K562 (cell line): ENCODE measurements at regions not wholly inside any gene's neighbourhood (a gene's known extent, or its start where the extent isn't known, plus 50 kb on each side); places are given as distances from the start of the nearest gene placed in this dataset.

Experiments
- ATAC-seq: fragments of 200-7000 bp; cut with Tn5 transposase; 3 replicates; pipeline ENCODE4 v1.9.1; 2020; ENCODE audit warnings: moderate library complexity
- BruUV-seq: library from RNA; stranded (reverse); fragments of 400-500 nt; replicated peaks from 2 replicates; lab custom pipeline; 2021; lab: Mats Ljungman, UMichigan
- CTCF ChIA-PET: fragments of 300-600 bp; formaldehyde crosslinking; extraction: SDS; loops from one replicate; lab custom pipeline; 2021; ENCODE audit warnings: low intra/inter-chr PET ratio; lab: Yijun Ruan, JAX
- POLR2A ChIA-PET: fragments of 300-600, 350-650 bp; sonication (Branson Sonifier 250); formaldehyde crosslinking; extraction: SDS; loops from one replicate; lab custom pipeline; 2021; ENCODE audit warnings: antibody characterized with exemption, inconsistent platforms; lab: Yijun Ruan, JAX
- DNase-seq, 4 experiments: peaks; one replicate each; pipeline versions ENCODE4 v3.0.0 to v3.0.0-alpha.2; 2011 to 2018; ENCODE audit warnings: low spot score in 3 of 4, mixed read lengths in 3 of 4; ENCODE audit errors: extremely low read depth in 1 of 4
- FAIRE-seq: peaks from 2 replicates; lab custom pipeline; 2011; peaks lifted over from hg19 to GRCh38; lab: Jason Lieb, UNC
- H2AFZ ChIP-seq: 2 replicates; pipeline ENCODE4 v1.6.0; 2011; ENCODE audit warnings: low read depth, low read length, control low read depth, inconsistent platforms
- H3K27ac ChIP-seq: fragments of 200-600 bp; 3 replicates; pipeline ENCODE4 v1.8.0; 2011; ENCODE audit warnings: low read depth, mild to moderate bottlenecking, control low read depth, inconsistent platforms, low read length, moderate library complexity, mixed read lengths; ENCODE audit errors: extremely low read depth
- H3K27me3 ChIP-seq, 2 experiments: fragments of 300-600 bp in 1 of 2; 2 replicates in 1 of 2; 3 replicates in 1 of 2; pipeline versions ENCODE4 v1.6.0 to v1.8.0; 2011; ENCODE audit warnings: inconsistent platforms in 2 of 2, low read length in 2 of 2, mild to moderate bottlenecking in 1 of 2, mixed read lengths in 1 of 2, moderate library complexity in 1 of 2; ENCODE audit not compliant: control insufficient read depth in 2 of 2, insufficient read depth in 2 of 2
- H3K36me3 ChIP-seq: fragments of 300-600 bp; 3 replicates; pipeline ENCODE4 v1.8.0; 2011; ENCODE audit warnings: mild to moderate bottlenecking, low read length, inconsistent platforms; ENCODE audit not compliant: control insufficient read depth, insufficient read depth
- H3K4me1 ChIP-seq, 2 experiments: fragments of 200-600 bp in 1 of 2; replicated peaks in 1 of 2; 2 replicates in 1 of 2; 3 replicates in 1 of 2; pipeline versions ENCODE4 v1.5.1 to v1.8.0; 2011; ENCODE audit warnings: inconsistent platforms in 2 of 2, low read length in 2 of 2, mild to moderate bottlenecking in 1 of 2, mixed read lengths in 1 of 2, moderate library complexity in 1 of 2; ENCODE audit not compliant: control insufficient read depth in 2 of 2, insufficient read depth in 2 of 2
- H3K4me2 ChIP-seq: 2 replicates; pipeline ENCODE4 v1.6.1; 2011; ENCODE audit warnings: low read length, control low read depth, inconsistent platforms, mixed read lengths; ENCODE audit not compliant: insufficient read depth
- H3K4me3 ChIP-seq: fragments of 200-600 bp; sonication (generic), shearing (Covaris generic); 2 replicates; pipeline ENCODE4 v1.5.1; 2016; ENCODE audit warnings: control low read depth, inconsistent platforms
- H3K79me2 ChIP-seq: fragments of 200-600 bp; 3 replicates; pipeline ENCODE4 v1.8.0; 2011; ENCODE audit warnings: low read length, inconsistent platforms; ENCODE audit not compliant: control insufficient read depth, insufficient read depth
- H3K9ac ChIP-seq, 2 experiments: 2 replicates each; pipeline versions ENCODE4 v1.6.0 to v1.6.1; 2011; ENCODE audit warnings: low read depth in 2 of 2, low read length in 2 of 2, control low read depth in 1 of 2, inconsistent platforms in 1 of 2, mild to moderate bottlenecking in 1 of 2, mixed read lengths in 1 of 2; ENCODE audit not compliant: insufficient read depth in 1 of 2
- H3K9me1 ChIP-seq: one replicate; pipeline ENCODE4 v1.6.0; 2011; ENCODE audit warnings: inconsistent platforms, mild to moderate bottlenecking, low read length, moderate library complexity; ENCODE audit not compliant: control insufficient read depth, insufficient read depth
- H3K9me3 ChIP-seq: replicated peaks from 2 replicates; pipeline ENCODE4 v1.5.1; 2011; ENCODE audit warnings: low read depth, low read length, inconsistent platforms; ENCODE audit not compliant: control insufficient read depth, insufficient read depth
- H4K20me1 ChIP-seq: replicated peaks from 2 replicates; pipeline ENCODE4 v1.6.1; 2011; ENCODE audit warnings: low read length, inconsistent platforms, mixed read lengths; ENCODE audit not compliant: control insufficient read depth, insufficient read depth
- ASH1L ChIP-seq: fragments of 450-650 bp; IDR thresholded peaks from 2 replicates; pipeline ENCODE4 v1.6.1; 2018; ENCODE audit warnings: borderline replicate concordance, mild to moderate bottlenecking, low read depth; ENCODE audit not compliant: partially characterized antibody
- BRD9 ChIP-seq: fragments of 450-650 bp; IDR thresholded peaks from 2 replicates; pipeline ENCODE4 v1.6.1; 2018; ENCODE audit warnings: low read depth; ENCODE audit not compliant: partially characterized antibody
- EWSR1 ChIP-seq: fragments of 450-650 bp; IDR thresholded peaks from 2 replicates; pipeline ENCODE4 v1.6.1; 2018; ENCODE audit warnings: borderline replicate concordance, mild to moderate bottlenecking, low read depth, moderate library complexity; ENCODE audit not compliant: partially characterized antibody
- FOXJ2 ChIP-seq: fragments of 200-800 bp; sonication (Bioruptor generic); IDR thresholded peaks from 2 replicates; pipeline ENCODE4 v1.6.1; 2016; ENCODE audit warnings: missing genetic modification characterization, missing compliant biosample characterization
- ILK ChIP-seq: fragments of 450-650 bp; IDR thresholded peaks from 2 replicates; pipeline ENCODE4 v1.6.1; 2016; ENCODE audit warnings: missing genetic modification characterization, low read depth, mild to moderate bottlenecking, missing compliant biosample characterization, moderate library complexity, borderline replicate concordance
- IRF1 ChIP-seq: sonication (generic); formaldehyde crosslinking; IDR thresholded peaks from 2 replicates; pipeline ENCODE4 v1.8.0; 2022; ENCODE audit warnings: missing genetic modification reagents, mild to moderate bottlenecking, borderline replicate concordance
- KLF6 ChIP-seq: fragments of 250-450 bp; sonication (Bioruptor Pico); IDR thresholded peaks from 2 replicates; pipeline ENCODE4 v1.4.0; 2020; ENCODE audit warnings: mild to moderate bottlenecking, moderate library complexity, borderline replicate concordance
- MXD1 ChIP-seq: fragments of 250-450 bp; sonication (Bioruptor Pico); IDR thresholded peaks from 2 replicates; pipeline ENCODE4 v1.8.0; 2021; ENCODE audit warnings: borderline replicate concordance, mild to moderate bottlenecking, moderate library complexity; ENCODE audit not compliant: poor library complexity, severe bottlenecking
- RBM39 ChIP-seq: fragments of 200-400 bp; formaldehyde crosslinking; optimal IDR thresholded peaks from 2 replicates; pipeline ENCODE3; 2018; ENCODE audit warnings: low read depth, low read length
- SNRNP70 ChIP-seq: fragments of 200-400 bp; formaldehyde crosslinking; optimal IDR thresholded peaks from 2 replicates; pipeline ENCODE3; 2017; ENCODE audit warnings: low read depth, low read length
- STAT5B ChIP-seq: fragments of 250-450 bp; sonication (Bioruptor Pico); IDR thresholded peaks from 2 replicates; pipeline ENCODE4 v1.8.0; 2021; ENCODE audit warnings: mild to moderate bottlenecking, inconsistent platforms
- ZBED1 ChIP-seq: IDR thresholded peaks from 2 replicates; pipeline ENCODE4 v1.6.1; 2014
- ZNF124 ChIP-seq: sonication (generic); formaldehyde crosslinking; IDR thresholded peaks from 2 replicates; pipeline ENCODE4 v1.8.1; 2022; ENCODE audit warnings: missing genetic modification reagents
- ZNF354B ChIP-seq: fragments of 250-450 bp; sonication (Bioruptor Pico); IDR thresholded peaks from 2 replicates; pipeline ENCODE4 v1.4.0; 2020
- WGBS: fragments of 100-300 bp; shearing (Covaris generic); methylation state at CpG from one replicate; pipeline ENCODE4 v1.1.6; 2016; ENCODE audit warnings: low coverage, mixed read lengths; ENCODE audit not compliant: insufficient coverage; ENCODE audit errors: missing lambda C conversion rate; 5-methylcytosine and 5-hydroxymethylcytosine counted together
- in situ Hi-C: fragments of 300-500 bp; cut with MboI; formaldehyde crosslinking; loops from 4 replicates; pipeline ENCODE4 v1.15.0; 2018; ENCODE audit warnings: inconsistent platforms, mixed read lengths
- intact Hi-C: fragments of 100-400 bp; cut with micrococcal nuclease; formaldehyde crosslinking; loops from 2 replicates; pipeline ENCODE4 v1.14.2; 2022

- CTCF ChIA-PET = no interaction called here
- no peak for TF ChIP-seq ZNF354B (CRISPR knock-in tag)
- TF ChIP-seq IRF1 (CRISPR knock-in tag) = no peak
- no peak for TF ChIP-seq EWSR1
- no peak for TF ChIP-seq ZNF124 (CRISPR knock-in tag)
- no peak for TF ChIP-seq MXD1 (CRISPR knock-in tag)
- no peak for TF ChIP-seq STAT5B (CRISPR knock-in tag)
- TF ChIP-seq ASH1L = no peak
- TF ChIP-seq SNRNP70 = no peak
- no peak for TF ChIP-seq FOXJ2 (tag)
- no peak for TF ChIP-seq ZBED1
- no peak for TF ChIP-seq RBM39
- no peak for TF ChIP-seq ILK
- no peak for TF ChIP-seq KLF6 (CRISPR knock-in tag)
- no peak for TF ChIP-seq BRD9
- no peaks in the 10 kb centered on the region for H3K79me2 ChIP-seq
Observed at GRCh38 chr7:52077571-52077970, 761.0 kb upstream of the COBL start.

More at GRCh38 chr7:52077571-52077970, 761.0 kb upstream of the COBL start:
- Histone ChIP-seq H3K27me3 (no peaks in the 10 kb centered on the region), H3K4me1 (no peaks in the 10 kb centered on the region), H3K4me3 (no peak overlapping the region), H3K9ac (no peak overlapping the region), H4K20me1 (no peaks in the 10 kb centered on the region), H3K9me3 (no peaks in the 10 kb centered on the region; the same call in 1 of the 2 replicates), H2AFZ (no peak overlapping the region), H3K9me1 (no peaks in the 10 kb centered on the region), H3K27ac (no peak overlapping the region), H3K4me2 (no peak overlapping the region), H3K36me3 (no peaks in the 10 kb centered on the region)
- no TSS peak for BruUV-seq
- POLR2A ChIA-PET = no interaction called here
- WGBS = 7% methylated on average over 2 of the region's 2 CpGs
- DNase-seq (no peak), FAIRE-seq (no peak), ATAC-seq (no peak)
- intact Hi-C loops = no loop called here
- in situ Hi-C loops = no loop called here
